ENCODE measurements at regions not wholly inside any gene's neighbourhood (a gene's known extent, or its start where the extent isn't known, plus 50 kb on each side); places are given as distances from the start of the nearest gene placed in this dataset.

DNA sequence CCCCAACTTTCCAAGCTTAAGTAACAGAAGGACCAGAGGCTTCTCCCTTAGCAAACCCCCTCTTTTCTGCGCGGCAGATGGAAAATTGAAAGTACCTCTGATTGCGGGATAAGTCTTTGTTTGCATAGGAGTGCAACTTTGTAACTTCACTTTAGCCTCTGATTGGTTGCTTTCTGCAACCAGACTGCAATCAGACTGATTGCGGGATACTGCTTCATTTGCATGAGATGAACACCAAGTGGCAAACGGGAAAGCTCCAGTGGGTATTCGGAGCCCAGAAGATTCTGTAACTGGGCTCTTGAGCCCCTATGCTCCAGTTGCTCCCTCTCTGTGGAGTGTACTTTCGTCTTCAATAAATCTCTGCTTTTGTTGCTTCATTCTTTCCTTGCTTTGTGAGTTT, 260.6 kb downstream of the BAMBI start:
- TF ChIP-seq CTCF (IDR thresholded peaks at IDR 0.05; ENCODE audit: unreplicated experiment in 3 of 3) = no peak
- Mint-ChIP-seq H3K4me1 (peaks cover 42% of the 10 kb centered on the region), H3K9me3 (peaks cover 10% of the 10 kb centered on the region), H3K36me3 (ENCODE audit: low read depth) (no peaks in the 10 kb centered on the region), H3K27ac (no peak overlapping the region), H3K4me3 (no peak overlapping the region), H3K27me3 (ENCODE audit: low read depth) (peaks cover 8% of the 10 kb centered on the region)

DNA sequence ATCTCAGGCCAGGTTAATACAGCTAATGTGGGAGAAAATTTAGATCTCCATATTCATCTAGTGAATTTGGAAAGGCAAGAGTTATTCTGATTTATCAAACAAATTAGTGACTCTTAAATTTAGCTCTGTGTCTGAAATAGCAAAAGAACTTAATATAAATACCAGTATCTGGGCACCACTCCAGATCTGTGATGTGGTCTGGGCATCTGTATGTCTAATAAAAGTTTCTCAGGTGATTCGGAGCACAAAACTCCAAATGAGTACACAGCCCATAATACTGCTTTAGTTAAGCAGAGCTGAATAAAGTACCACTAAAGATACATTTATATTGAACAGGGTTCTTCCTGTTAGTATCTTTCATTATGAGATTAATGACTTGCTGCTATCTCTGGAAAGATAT, 261.4 kb downstream of the BAMBI start:
- Mint-ChIP-seq H3K4me1 (peaks cover 42% of the 10 kb centered on the region), H3K27ac (peak overlapping the region in 2 of 3 experiments; percentile 37 to 76), H3K4me3 (no peak overlapping the region), H3K36me3 (ENCODE audit: low read depth) (no peaks in the 10 kb centered on the region), H3K27me3 (ENCODE audit: low read depth) (peaks cover 8% of the 10 kb centered on the region), H3K9me3 (peaks cover 5% of the 10 kb centered on the region)
- no peak for TF ChIP-seq CTCF (IDR thresholded peaks at IDR 0.05; ENCODE audit: unreplicated experiment in 3 of 3)

DNA sequence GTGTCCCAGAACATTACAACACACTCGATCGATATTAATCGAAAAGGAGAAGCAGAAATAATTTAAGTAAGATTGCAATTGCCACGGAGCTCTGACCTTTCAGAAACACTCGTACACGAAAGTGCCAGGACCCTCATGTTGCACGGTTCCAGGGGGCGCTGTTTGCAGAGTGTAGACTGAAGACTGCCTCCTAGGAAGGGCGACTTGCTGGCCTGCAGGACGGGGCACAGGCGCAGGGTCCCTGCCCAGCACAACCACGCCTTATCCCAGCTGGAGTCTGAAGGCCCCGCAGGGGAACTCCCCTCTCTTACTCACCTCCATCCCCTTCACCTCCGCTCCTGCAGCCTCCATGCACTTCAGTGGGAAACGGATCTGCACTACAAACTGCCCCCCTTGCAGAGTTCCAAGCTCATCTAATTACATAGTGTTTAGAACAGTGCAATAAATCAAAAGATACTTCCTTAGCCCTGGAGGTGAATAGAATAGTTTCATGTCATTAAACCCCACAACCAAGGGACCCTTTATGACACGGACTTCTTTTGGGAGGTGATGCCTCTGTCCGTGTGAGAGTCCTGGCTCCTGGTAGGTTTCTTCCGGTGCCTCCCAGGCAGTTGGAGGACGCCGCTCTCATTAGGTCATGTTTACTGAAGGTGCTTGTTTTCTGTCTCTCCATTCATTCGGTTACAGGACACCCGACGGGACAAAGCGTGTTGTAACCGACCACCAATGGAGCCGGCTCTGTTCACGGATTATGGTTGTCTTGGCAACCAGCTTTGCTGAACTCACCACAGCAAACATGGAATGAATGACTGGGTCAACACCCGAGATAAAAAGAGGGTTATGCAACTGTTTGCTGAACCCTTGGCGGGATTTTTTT, 262.2 kb downstream of the BAMBI start:
- peaks cover 12% of the 10 kb centered on the region for H3K9me3 Mint-ChIP-seq
- peaks cover 42% of the 10 kb centered on the region for H3K4me1 Mint-ChIP-seq
- peak overlapping the region in 2 of 3 experiments; percentile 37 to 76 for H3K27ac Mint-ChIP-seq
- TF ChIP-seq CTCF (IDR thresholded peaks at IDR 0.05; ENCODE audit: unreplicated experiment in 3 of 3) = peak in 2 of 3 experiments; percentile 13 to 49
- H3K27me3 Mint-ChIP-seq (ENCODE audit: low read depth) = peaks cover 8% of the 10 kb centered on the region
- peak overlapping the region; percentile 43 to 62 (median 53) for H3K4me3 Mint-ChIP-seq
- no peaks in the 10 kb centered on the region for H3K36me3 Mint-ChIP-seq (ENCODE audit: low read depth)

- Mint-ChIP-seq H3K36me3 (ENCODE audit: low read depth) (peaks cover 4% of the 10 kb centered on the region), H3K27ac (peak overlapping the region in 2 of 3 experiments; percentile 29 to 76), H3K27me3 (ENCODE audit: low read depth) (peaks cover 4% of the 10 kb centered on the region), H3K4me1 (peaks cover 38% of the 10 kb centered on the region), H3K4me3 (peak overlapping the region in 2 of 3 experiments; percentile 5 to 62), H3K9me3 (peaks cover 16% of the 10 kb centered on the region)
- TF ChIP-seq CTCF (IDR thresholded peaks at IDR 0.05; ENCODE audit: unreplicated experiment in 3 of 3) = no peak
These were observed 263.0 kb downstream of the BAMBI start for GRCh38 chr10:28940158-28940888.

DNA sequence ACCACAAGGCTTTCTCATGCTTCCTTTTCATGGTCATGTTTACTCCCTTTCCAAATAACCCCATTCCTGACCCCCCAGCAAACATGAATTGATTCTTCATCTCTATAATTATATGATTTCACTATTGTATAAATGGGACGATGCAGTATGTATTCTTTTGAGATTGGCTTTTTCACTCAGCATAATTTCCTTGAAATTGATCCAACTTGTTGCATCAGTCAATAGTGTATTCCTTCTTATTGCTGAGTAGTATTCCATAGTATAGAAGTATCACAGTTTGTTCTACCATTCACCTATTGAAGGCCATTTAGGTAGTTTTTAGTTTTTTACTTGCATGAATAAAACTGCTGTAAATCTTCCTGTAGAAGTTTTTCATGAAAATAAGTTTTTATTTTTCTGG, 264.7 kb downstream of the BAMBI start:
- peaks cover 4% of the 10 kb centered on the region for H3K36me3 Mint-ChIP-seq (ENCODE audit: low read depth)
- no peak for TF ChIP-seq CTCF (IDR thresholded peaks at IDR 0.05; ENCODE audit: unreplicated experiment in 3 of 3)
- no peaks in the 10 kb centered on the region for H3K27me3 Mint-ChIP-seq (ENCODE audit: low read depth)
- peaks cover 21% of the 10 kb centered on the region for H3K9me3 Mint-ChIP-seq
- H3K27ac Mint-ChIP-seq = no peak overlapping the region
- H3K4me3 Mint-ChIP-seq = no peak overlapping the region
- H3K4me1 Mint-ChIP-seq = peaks cover 45% of the 10 kb centered on the region

All from nephron (organoid).